Keratinocyte (primary cell): ENCODE measurements at regions not wholly inside any gene's neighbourhood (a gene's known extent, or its start where the extent isn't known, plus 50 kb on each side); places are given as distances from the start of the nearest gene placed in this dataset.

Source experiments
- DNase-seq: peaks from one replicate; pipeline ENCODE4 v3.0.0-alpha.2; 2011; ENCODE audit warnings: low read depth, missing footprints, low spot score
- FAIRE-seq: peaks from 2 replicates; lab custom pipeline; 2011; peaks lifted over from hg19 to GRCh38; lab: Jason Lieb, UNC
- H2AFZ ChIP-seq: 2 replicates; pipeline ENCODE4 v1.6.0; 2012; ENCODE audit warnings: low read length, control low read depth, inconsistent platforms; ENCODE audit not compliant: control insufficient read depth
- H3K27ac ChIP-seq: 2 replicates; pipeline ENCODE4 v1.5.1; 2011; ENCODE audit warnings: low read length; ENCODE audit not compliant: control insufficient read depth, insufficient read depth
- H3K27me3 ChIP-seq: 3 replicates; pipeline ENCODE4 v1.6.0; 2011; ENCODE audit warnings: low read length; ENCODE audit not compliant: control insufficient read depth, insufficient read depth; ENCODE audit errors: extremely low read depth
- H3K36me3 ChIP-seq, 2 experiments: 2 replicates in 1 of 2; 3 replicates in 1 of 2; pipeline ENCODE4 v1.5.1; 2011; ENCODE audit warnings: low read length in 2 of 2, mild to moderate bottlenecking in 1 of 2; ENCODE audit not compliant: control insufficient read depth in 2 of 2, insufficient read depth in 2 of 2; ENCODE audit errors: extremely low read depth in 1 of 2
- H3K4me1 ChIP-seq: 3 replicates; pipeline ENCODE4 v1.5.1; 2011; ENCODE audit warnings: low read length; ENCODE audit not compliant: control insufficient read depth, insufficient read depth; ENCODE audit errors: extremely low read depth
- H3K4me2 ChIP-seq: 3 replicates; pipeline ENCODE4 v1.6.0; 2011; ENCODE audit warnings: low read depth, low read length; ENCODE audit not compliant: control insufficient read depth, insufficient read depth; ENCODE audit errors: extremely low read depth
- H3K4me3 ChIP-seq, 3 experiments: fragments of 200-600 bp in 1 of 3; sonication (generic) in 1 of 3; 2 replicates in 2 of 3; 3 replicates in 1 of 3; pipeline ENCODE4 v1.5.1; 2011 to 2016; ENCODE audit warnings: low read length in 3 of 3, mild to moderate bottlenecking in 3 of 3, control low read depth in 2 of 3, inconsistent platforms in 1 of 3, low read depth in 1 of 3, mixed read lengths in 1 of 3, mixed run types in 1 of 3, moderate library complexity in 1 of 3; ENCODE audit not compliant: control insufficient read depth in 2 of 3, insufficient read depth in 2 of 3; ENCODE audit errors: extremely low read depth in 1 of 3
- H3K79me2 ChIP-seq: 2 replicates; pipeline ENCODE4 v1.6.0; 2012; ENCODE audit warnings: low read length; ENCODE audit not compliant: control insufficient read depth, insufficient read depth
- H3K9ac ChIP-seq: 3 replicates; pipeline ENCODE4 v1.6.0; 2011; ENCODE audit warnings: low read length; ENCODE audit not compliant: control insufficient read depth, insufficient read depth; ENCODE audit errors: extremely low read depth
- H3K9me1 ChIP-seq: 3 replicates; pipeline ENCODE4 v1.6.0; 2011; ENCODE audit warnings: low read length; ENCODE audit not compliant: control insufficient read depth, insufficient read depth; ENCODE audit errors: extremely low read depth
- H3K9me3 ChIP-seq: 2 replicates; pipeline ENCODE4 v1.5.1; 2012; ENCODE audit warnings: low read depth, low read length; ENCODE audit not compliant: control insufficient read depth
- H4K20me1 ChIP-seq: 3 replicates; pipeline ENCODE4 v1.6.0; 2011; ENCODE audit warnings: low read length; ENCODE audit not compliant: control insufficient read depth, insufficient read depth; ENCODE audit errors: extremely low read depth
- EZH2 ChIP-seq: IDR thresholded peaks from one replicate; pipeline ENCODE4 v1.6.1; 2012; ENCODE audit warnings: inconsistent platforms, mild to moderate bottlenecking, low read length, moderate library complexity
- dilution Hi-C: fragments of 300-500 bp; cut with MboI; formaldehyde crosslinking; loops from one replicate; pipeline ENCODE4 v1.7.0; 2020; ENCODE audit warnings: low sequenced_read_pairs; ENCODE audit not compliant: extremely low pct_ligation_motif_present
- TF ChIP-seq, protein P1 (sequence below), 3 experiments: IDR thresholded peaks in 1 of 3; conservative IDR thresholded peaks in 1 of 3; optimal IDR thresholded peaks in 1 of 3; 2 replicates in 2 of 3; 3 replicates in 1 of 3; pipeline versions ENCODE3 to v1.5.1; 2011; ENCODE audit warnings: low read length in 3 of 3, mild to moderate bottlenecking in 3 of 3, moderate library complexity in 2 of 3, control low read depth in 1 of 3, inconsistent platforms in 1 of 3; ENCODE audit not compliant: insufficient read depth in 2 of 3; ENCODE audit errors: extremely low read depth in 1 of 3

DNA sequence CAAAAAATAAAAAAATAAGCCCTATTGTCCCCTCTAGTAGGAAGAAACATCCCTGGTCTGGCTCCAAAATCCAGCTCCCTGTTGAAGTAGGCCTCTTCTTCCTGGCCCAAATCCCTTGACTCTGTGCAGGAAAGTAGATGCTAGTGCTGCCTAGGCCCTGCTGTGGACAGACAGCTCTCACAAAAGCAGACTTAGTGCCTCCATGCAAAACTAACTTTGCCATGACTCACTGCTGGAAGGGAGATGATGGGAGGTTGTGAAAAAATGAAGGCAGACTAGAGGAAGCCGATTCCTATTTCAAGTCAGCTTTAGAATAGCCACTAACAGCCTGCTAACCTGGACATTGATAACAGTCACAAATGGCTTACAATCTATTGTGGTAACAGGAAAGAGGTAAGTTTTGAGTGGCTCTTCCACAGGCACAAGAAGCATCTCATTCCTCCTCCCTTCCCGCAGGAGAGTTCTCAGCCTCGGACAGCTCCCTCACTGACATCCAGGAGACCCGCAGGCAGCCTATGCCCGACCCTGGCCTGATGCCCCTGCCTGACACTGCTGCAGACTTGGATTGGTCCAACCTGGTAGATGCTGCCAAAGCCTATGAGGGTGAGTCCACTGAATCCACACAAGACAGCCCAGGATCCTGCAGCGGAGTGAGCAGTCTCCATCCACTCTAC, 198.9 kb upstream of the RGS6 start:
- H3K79me2 ChIP-seq: no peaks in the 10 kb centered on the region
- no peak overlapping the region for H3K4me2 ChIP-seq
- no peaks in the 10 kb centered on the region for H4K20me1 ChIP-seq
- no peaks in the 10 kb centered on the region for H3K9me1 ChIP-seq
- no peak overlapping the region for H3K4me3 ChIP-seq
- H3K36me3 ChIP-seq: peaks cover 20 to 45% of the 10 kb centered on the region in 2 experiments
- no peaks in the 10 kb centered on the region for H3K27me3 ChIP-seq
- no peaks in the 10 kb centered on the region for H3K9me3 ChIP-seq
- FAIRE-seq (peak; percentile 29), DNase-seq (no peak)
- TF ChIP-seq EZH2: no peak
- TF ChIP-seq, protein P1, sequence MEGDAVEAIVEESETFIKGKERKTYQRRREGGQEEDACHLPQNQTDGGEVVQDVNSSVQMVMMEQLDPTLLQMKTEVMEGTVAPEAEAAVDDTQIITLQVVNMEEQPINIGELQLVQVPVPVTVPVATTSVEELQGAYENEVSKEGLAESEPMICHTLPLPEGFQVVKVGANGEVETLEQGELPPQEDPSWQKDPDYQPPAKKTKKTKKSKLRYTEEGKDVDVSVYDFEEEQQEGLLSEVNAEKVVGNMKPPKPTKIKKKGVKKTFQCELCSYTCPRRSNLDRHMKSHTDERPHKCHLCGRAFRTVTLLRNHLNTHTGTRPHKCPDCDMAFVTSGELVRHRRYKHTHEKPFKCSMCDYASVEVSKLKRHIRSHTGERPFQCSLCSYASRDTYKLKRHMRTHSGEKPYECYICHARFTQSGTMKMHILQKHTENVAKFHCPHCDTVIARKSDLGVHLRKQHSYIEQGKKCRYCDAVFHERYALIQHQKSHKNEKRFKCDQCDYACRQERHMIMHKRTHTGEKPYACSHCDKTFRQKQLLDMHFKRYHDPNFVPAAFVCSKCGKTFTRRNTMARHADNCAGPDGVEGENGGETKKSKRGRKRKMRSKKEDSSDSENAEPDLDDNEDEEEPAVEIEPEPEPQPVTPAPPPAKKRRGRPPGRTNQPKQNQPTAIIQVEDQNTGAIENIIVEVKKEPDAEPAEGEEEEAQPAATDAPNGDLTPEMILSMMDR (optimal IDR thresholded peaks at IDR 0.05 in 1 of 3, IDR thresholded peaks at IDR 0.05 in 1 of 3, conservative IDR thresholded peaks at IDR 0.05 in 1 of 3; ENCODE audit: extremely low read depth in 1 of 3, insufficient read depth in 2 of 3, low read length in 3 of 3): no peak
- dilution Hi-C loops: no loop called here
- peaks cover 4% of the 10 kb centered on the region for H3K4me1 ChIP-seq
- H2AFZ ChIP-seq: no peak overlapping the region
- H3K9ac ChIP-seq: no peak overlapping the region
- H3K27ac ChIP-seq: no peak overlapping the region

DNA sequence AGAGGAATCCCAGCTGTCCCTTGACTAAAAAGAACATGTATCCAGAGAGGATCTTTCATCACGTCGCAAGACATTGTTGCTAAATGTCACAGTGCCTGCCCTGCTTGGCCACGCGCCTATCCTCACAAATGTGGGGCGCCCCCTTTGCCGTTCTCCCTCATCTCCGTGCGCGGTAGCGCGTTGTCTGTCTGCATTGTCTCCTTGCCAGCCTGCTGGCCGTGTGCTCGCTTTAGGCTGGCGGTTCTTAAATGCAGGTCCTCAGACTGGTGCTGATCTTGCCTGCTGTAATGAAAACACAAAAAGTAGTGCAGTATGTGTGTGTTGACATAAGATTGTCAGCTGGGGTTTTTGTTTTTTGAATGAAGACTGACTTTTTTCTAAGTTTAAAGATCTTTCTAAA, 198.2 kb upstream of the RGS6 start:
- DNase-seq: no peak

More for the DNA sequence above, 198.2 kb upstream of the RGS6 start:
- no peak overlapping the region for H3K27ac ChIP-seq
- no peaks in the 10 kb centered on the region for H3K27me3 ChIP-seq
- peaks cover 20 to 53% of the 10 kb centered on the region in 2 experiments for H3K36me3 ChIP-seq
- no peak for FAIRE-seq
- H2AFZ ChIP-seq: no peak overlapping the region
- H3K9me1 ChIP-seq: peaks cover 3% of the 10 kb centered on the region
- dilution Hi-C loops: no loop called here
- H3K4me2 ChIP-seq: no peak overlapping the region
- TF ChIP-seq, protein P1 (optimal IDR thresholded peaks at IDR 0.05 in 1 of 3, IDR thresholded peaks at IDR 0.05 in 1 of 3, conservative IDR thresholded peaks at IDR 0.05 in 1 of 3; ENCODE audit: extremely low read depth in 1 of 3, insufficient read depth in 2 of 3, low read length in 3 of 3): no peak
- no peak for TF ChIP-seq EZH2
- no peaks in the 10 kb centered on the region for H4K20me1 ChIP-seq
- no peak overlapping the region for H3K9ac ChIP-seq
- H3K79me2 ChIP-seq: no peaks in the 10 kb centered on the region
- H3K4me3 ChIP-seq: no peak overlapping the region
- peaks cover 4% of the 10 kb centered on the region for H3K4me1 ChIP-seq
- no peaks in the 10 kb centered on the region for H3K9me3 ChIP-seq
